Mesenchymal stem cell (in vitro differentiated cells and primary cell): ENCODE measurements at regions not wholly inside any gene's neighbourhood (a gene's known extent, or its start where the extent isn't known, plus 50 kb on each side); places are given as distances from the start of the nearest gene placed in this dataset.

Experiments used
- DNase-seq: peaks from one replicate; pipeline ENCODE4 v3.0.0-alpha.2; 2013
- H2AFZ ChIP-seq: one replicate; pipeline ENCODE4 v1.6.1; 2013; ENCODE audit warnings: low read depth, mild to moderate bottlenecking, control low read depth, inconsistent platforms, low read length, moderate library complexity
- H2AK5ac ChIP-seq: 2 replicates; pipeline ENCODE4 v1.6.1; 2013; ENCODE audit warnings: low read length, moderate library complexity, mild to moderate bottlenecking, inconsistent platforms; ENCODE audit not compliant: severe bottlenecking
- H2BK120ac ChIP-seq: one replicate; pipeline ENCODE4 v1.6.1; 2013; ENCODE audit warnings: low read depth, mild to moderate bottlenecking, inconsistent platforms, low read length, moderate library complexity
- H2BK12ac ChIP-seq, 2 experiments: one replicate each; pipeline ENCODE4 v1.6.1; 2013; ENCODE audit warnings: inconsistent platforms in 2 of 2, low read length in 2 of 2, mild to moderate bottlenecking in 2 of 2, moderate library complexity in 2 of 2, control low read depth in 1 of 2
- H2BK15ac ChIP-seq: one replicate; pipeline ENCODE4 v1.6.1; 2013; ENCODE audit warnings: mild to moderate bottlenecking, low read depth, inconsistent platforms; ENCODE audit not compliant: poor library complexity, severe bottlenecking
- H2BK5ac ChIP-seq: 2 replicates; pipeline ENCODE4 v1.6.1; 2013; ENCODE audit warnings: low read depth, mild to moderate bottlenecking, low read length, control low read depth, inconsistent platforms; ENCODE audit not compliant: poor library complexity, severe bottlenecking
- H3K14ac ChIP-seq, 2 experiments: one replicate each; pipeline ENCODE4 v1.6.1; 2013; ENCODE audit warnings: inconsistent platforms in 2 of 2, low read length in 2 of 2, control low read depth in 1 of 2, mild to moderate bottlenecking in 1 of 2, moderate library complexity in 1 of 2
- H3K18ac ChIP-seq, 2 experiments: one replicate each; pipeline ENCODE4 v1.6.1; 2013; ENCODE audit warnings: inconsistent platforms in 2 of 2, low read length in 2 of 2, control low read depth in 1 of 2, low read depth in 1 of 2, mild to moderate bottlenecking in 1 of 2
- H3K23ac ChIP-seq, 2 experiments: one replicate each; pipeline ENCODE4 v1.6.1; 2013; ENCODE audit warnings: inconsistent platforms in 2 of 2, low read length in 2 of 2, mild to moderate bottlenecking in 2 of 2, moderate library complexity in 2 of 2, control low read depth in 1 of 2
- H3K27ac ChIP-seq: 2 replicates; pipeline ENCODE4 v1.5.1; 2013; ENCODE audit warnings: mild to moderate bottlenecking, moderate library complexity, low read length, control low read depth, inconsistent platforms; ENCODE audit not compliant: poor library complexity, severe bottlenecking
- H3K27me3 ChIP-seq, 2 experiments: 2 replicates each; pipeline versions ENCODE4 v1.6.1 to v1.7.0; 2013; ENCODE audit warnings: low read length in 2 of 2, mild to moderate bottlenecking in 2 of 2, moderate library complexity in 2 of 2, control low read depth in 1 of 2, inconsistent platforms in 1 of 2; ENCODE audit not compliant: control insufficient read depth in 1 of 2, insufficient read depth in 1 of 2
- H3K36me3 ChIP-seq, 2 experiments: 2 replicates each; pipeline versions ENCODE4 v1.6.1 to v1.7.0; 2013; ENCODE audit warnings: low read length in 2 of 2, control low read depth in 1 of 2, inconsistent platforms in 1 of 2, low read depth in 1 of 2, mild to moderate bottlenecking in 1 of 2; ENCODE audit not compliant: insufficient read depth in 2 of 2, control insufficient read depth in 1 of 2
- H3K4ac ChIP-seq, 2 experiments: one replicate each; pipeline ENCODE4 v1.6.1; 2013; ENCODE audit warnings: inconsistent platforms in 2 of 2, low read length in 2 of 2, mild to moderate bottlenecking in 2 of 2, moderate library complexity in 2 of 2, control low read depth in 1 of 2, low read depth in 1 of 2
- H3K4me1 ChIP-seq: 2 replicates; pipeline ENCODE4 v1.6.1; 2013; ENCODE audit warnings: low read depth, low read length, control low read depth; ENCODE audit not compliant: control insufficient read depth, insufficient read depth
- H3K4me2 ChIP-seq: 2 replicates; pipeline ENCODE4 v1.6.1; 2013; ENCODE audit warnings: low read length, mild to moderate bottlenecking, inconsistent platforms; ENCODE audit not compliant: poor library complexity, severe bottlenecking
- H3K4me3 ChIP-seq, 2 experiments: 2 replicates each; pipeline versions ENCODE4 v1.5.1 to v1.7.0; 2013; ENCODE audit warnings: low read length in 2 of 2, mild to moderate bottlenecking in 2 of 2, control low read depth in 1 of 2, low read depth in 1 of 2; ENCODE audit not compliant: insufficient read depth in 1 of 2
- H3K79me1 ChIP-seq: replicated peaks from 2 replicates; pipeline ENCODE4 v1.6.1; 2013; ENCODE audit warnings: mild to moderate bottlenecking, control low read depth, low read length, inconsistent platforms; ENCODE audit not compliant: poor library complexity, severe bottlenecking
- H3K9ac ChIP-seq: 2 replicates; pipeline ENCODE4 v1.7.0; 2013; ENCODE audit warnings: mild to moderate bottlenecking, low read length, moderate library complexity
- H3K9me3 ChIP-seq: 2 replicates; pipeline ENCODE4 v1.7.0; 2013; ENCODE audit warnings: mild to moderate bottlenecking, low read length; ENCODE audit not compliant: control insufficient read depth
- H4K8ac ChIP-seq: one replicate; pipeline ENCODE4 v1.6.1; 2013; ENCODE audit warnings: inconsistent platforms, mild to moderate bottlenecking, low read length, moderate library complexity
- H4K91ac ChIP-seq: one replicate; pipeline ENCODE4 v1.6.1; 2013; ENCODE audit warnings: mild to moderate bottlenecking, low read length, inconsistent platforms
- WGBS: methylation state at CpG from one replicate; pipeline ENCODE4 v1.1.7; 2013; ENCODE audit warnings: mixed read lengths; 5-methylcytosine and 5-hydroxymethylcytosine counted together

DNA sequence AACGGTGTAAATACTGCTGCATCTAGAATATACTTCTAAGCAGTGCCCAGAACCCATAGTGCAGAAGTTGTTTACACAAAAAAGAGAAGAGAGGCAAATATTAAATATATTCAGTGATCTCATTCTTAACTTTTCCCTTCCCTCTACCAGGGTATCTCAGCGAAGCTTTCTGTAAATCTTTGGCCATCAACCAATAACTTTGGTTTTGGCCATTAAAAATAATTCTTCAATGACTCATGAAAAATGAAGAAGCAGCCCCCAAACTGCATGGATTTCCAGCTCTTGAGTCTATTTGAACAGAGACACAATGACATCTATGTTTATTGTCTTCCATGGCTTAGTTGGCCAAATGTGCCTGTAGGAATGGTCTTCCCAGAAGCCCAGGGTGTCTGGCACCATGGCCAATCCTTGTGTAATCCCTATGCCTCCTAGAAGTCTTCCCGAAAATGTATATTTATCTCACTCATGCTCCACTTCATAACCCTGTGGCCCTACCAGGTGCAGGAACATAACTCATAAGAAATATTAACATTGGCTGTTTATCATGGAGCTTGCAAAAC, 646.6 kb downstream of the TOX3 start:
- Histone ChIP-seq H2AFZ (no peak overlapping the region), H3K23ac (no peak overlapping the region), H3K4me2 (no peak overlapping the region), H4K8ac (no peak overlapping the region), H3K4me3 (no peak overlapping the region), H2BK15ac (no peak overlapping the region), H3K14ac (no peak overlapping the region), H3K79me1 (no peaks in the 10 kb centered on the region), H3K18ac (no peak overlapping the region), H2BK120ac (no peak overlapping the region), H3K4ac (no peak overlapping the region), H2BK12ac (no peak overlapping the region), H2BK5ac (no peak overlapping the region), H3K4me1 (no peaks in the 10 kb centered on the region), H4K91ac (no peak overlapping the region), H3K27me3 (no peaks in the 10 kb centered on the region), H2AK5ac (no peak overlapping the region), H3K27ac (no peak overlapping the region), H3K36me3 (no peaks in the 10 kb centered on the region), H3K9ac (no peak overlapping the region), H3K9me3 (no peaks in the 10 kb centered on the region)
- DNase-seq: no peak
- WGBS: 100% methylated on average over 2 of the region's 3 CpGs

DNA sequence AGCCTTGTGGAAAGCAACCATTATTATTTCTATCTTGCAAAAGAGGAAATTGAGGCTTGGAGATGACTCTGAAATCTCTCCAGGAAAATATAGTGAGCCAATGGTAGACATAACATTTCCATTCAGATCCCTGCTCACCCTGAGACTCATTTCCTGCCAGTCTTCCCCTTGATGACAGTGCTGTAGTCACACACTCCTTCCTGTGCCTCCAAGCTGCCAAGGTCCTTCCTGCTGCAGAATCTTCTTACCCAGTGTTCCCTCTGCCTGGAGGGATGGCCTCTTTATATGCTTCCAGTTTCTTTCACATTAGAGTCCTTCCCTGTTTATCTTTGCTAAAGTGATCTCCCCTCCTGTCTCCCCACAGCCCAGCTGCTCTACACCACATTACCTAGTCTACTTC, 648.1 kb downstream of the TOX3 start:
- H3K27me3 ChIP-seq: no peaks in the 10 kb centered on the region
- peak overlapping the region in 1 of 2 experiments; percentile 67 for H3K18ac ChIP-seq

DNA sequence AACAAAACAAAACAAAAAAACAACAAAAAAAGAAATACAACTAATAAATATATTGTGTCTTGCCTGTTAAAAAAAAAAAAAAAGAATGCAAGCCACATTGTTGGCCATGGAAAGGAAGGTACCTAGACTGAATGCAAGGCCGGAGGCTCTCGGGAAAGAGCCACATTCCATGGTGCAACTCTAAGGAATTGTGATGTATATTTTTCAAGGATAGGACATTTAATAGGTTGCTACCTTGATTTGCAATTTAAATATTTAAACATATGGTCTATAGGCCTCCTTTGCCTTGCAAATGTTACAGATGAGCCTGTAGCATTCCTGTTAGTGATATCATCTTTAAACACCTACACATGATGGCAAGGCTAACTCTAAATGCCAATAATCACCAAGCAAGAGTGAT, 650.9 kb downstream of the TOX3 start:
- no peak overlapping the region for H2BK120ac ChIP-seq
- H3K36me3 ChIP-seq: no peaks in the 10 kb centered on the region
- H3K9me3 ChIP-seq: no peaks in the 10 kb centered on the region
- no peak overlapping the region for H3K27ac ChIP-seq
- H3K4ac ChIP-seq: no peak overlapping the region
- no peak overlapping the region for H2AFZ ChIP-seq
- no peak overlapping the region for H4K91ac ChIP-seq
- H3K4me3 ChIP-seq: no peak overlapping the region
- no peak overlapping the region for H2AK5ac ChIP-seq
- no peak overlapping the region for H2BK15ac ChIP-seq
- no peak overlapping the region for H3K9ac ChIP-seq
- no peak overlapping the region for H4K8ac ChIP-seq
- no peak overlapping the region for H2BK5ac ChIP-seq
- no peak overlapping the region for H3K4me2 ChIP-seq
- no peak overlapping the region for H3K23ac ChIP-seq
- no peak overlapping the region for H3K18ac ChIP-seq
- WGBS: 82% methylated on average over 2 of the region's 2 CpGs
- no peak for DNase-seq
- no peaks in the 10 kb centered on the region for H3K27me3 ChIP-seq
- H3K14ac ChIP-seq: no peak overlapping the region
- H3K79me1 ChIP-seq: no peaks in the 10 kb centered on the region
- no peaks in the 10 kb centered on the region for H3K4me1 ChIP-seq
- no peak overlapping the region for H2BK12ac ChIP-seq

More for the DNA sequence above, 648.1 kb downstream of the TOX3 start:
- H3K36me3 ChIP-seq: no peaks in the 10 kb centered on the region
- H3K27ac ChIP-seq: no peak overlapping the region
- H3K9ac ChIP-seq: no peak overlapping the region
- no peaks in the 10 kb centered on the region for H3K79me1 ChIP-seq
- H2BK15ac ChIP-seq: no peak overlapping the region
- no peak overlapping the region for H2BK12ac ChIP-seq
- no peak overlapping the region for H4K91ac ChIP-seq
- no peak overlapping the region for H2BK5ac ChIP-seq
- H3K9me3 ChIP-seq: no peaks in the 10 kb centered on the region
- no peak overlapping the region for H3K4me3 ChIP-seq
- H3K4me2 ChIP-seq: no peak overlapping the region
- peak overlapping the region; percentile 43 for H2AFZ ChIP-seq
- no peak for DNase-seq
- no peak overlapping the region for H2BK120ac ChIP-seq
- H3K4me1 ChIP-seq: no peaks in the 10 kb centered on the region
- no peak overlapping the region for H3K4ac ChIP-seq
- no peak overlapping the region for H3K23ac ChIP-seq
- no peak overlapping the region for H4K8ac ChIP-seq
- H3K14ac ChIP-seq: no peak overlapping the region
- H2AK5ac ChIP-seq: no peak overlapping the region

DNA sequence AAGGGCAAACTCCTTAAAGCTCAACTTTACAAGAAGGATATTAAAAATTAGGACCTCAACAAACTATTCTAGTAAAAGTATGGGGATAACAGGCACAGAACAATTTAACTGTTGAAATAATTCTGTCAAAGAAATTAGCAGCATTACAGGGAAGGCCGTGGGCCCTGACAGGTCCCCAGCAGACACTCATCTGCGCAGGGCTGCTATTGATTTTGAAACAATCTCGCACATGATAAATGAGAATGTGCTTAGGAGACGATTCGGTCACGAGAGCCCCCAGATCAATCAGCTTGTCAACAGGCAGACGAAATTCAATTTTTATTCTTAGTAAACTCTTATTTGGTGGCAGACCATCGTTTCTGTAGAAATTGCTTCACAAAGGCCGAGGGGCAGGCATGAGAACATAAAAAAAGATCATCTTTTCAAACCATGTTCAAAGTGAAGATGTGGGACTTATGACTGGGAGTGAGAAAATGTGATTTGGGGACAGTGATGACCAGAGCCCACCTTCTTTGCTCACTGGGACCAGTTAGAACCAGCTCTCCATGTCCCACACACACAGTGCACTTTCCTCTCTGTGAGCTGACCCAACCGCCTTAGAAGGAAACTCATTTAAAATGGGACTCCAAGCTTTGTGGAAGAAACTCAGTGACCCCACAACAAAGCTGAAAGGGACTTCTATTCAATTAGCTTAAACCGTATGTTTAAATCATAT, 654.5 kb downstream of the TOX3 start:
- DNase-seq: no peak
- Histone ChIP-seq H3K79me1 (no peaks in the 10 kb centered on the region), H2BK15ac (no peak overlapping the region), H3K18ac (no peak overlapping the region), H3K27ac (no peak overlapping the region), H3K36me3 (no peaks in the 10 kb centered on the region), H3K9me3 (no peaks in the 10 kb centered on the region), H2AK5ac (no peak overlapping the region), H3K4ac (no peak overlapping the region), H2BK12ac (peak overlapping the region in 1 of 2 experiments; percentile 70), H4K8ac (no peak overlapping the region), H4K91ac (no peak overlapping the region), H2BK5ac (no peak overlapping the region), H2BK120ac (no peak overlapping the region), H3K4me2 (no peak overlapping the region), H3K27me3 (no peaks in the 10 kb centered on the region), H2AFZ (no peak overlapping the region), H3K4me3 (no peak overlapping the region), H3K14ac (no peak overlapping the region), H3K4me1 (no peaks in the 10 kb centered on the region), H3K23ac (no peak overlapping the region), H3K9ac (no peak overlapping the region)
- 95% methylated on average over 9 of the region's 11 CpGs for WGBS
